HepG2 (cell line): ENCODE measurements at regions not wholly inside any gene's neighbourhood (a gene's known extent, or its start where the extent isn't known, plus 50 kb on each side); places are given as distances from the start of the nearest gene placed in this dataset.

Experiments
- ATAC-seq: fragments of 200-7000 bp; cut with Tn5 transposase; 3 replicates; pipeline ENCODE4 v1.9.1; 2020; ENCODE audit warnings: mild to moderate bottlenecking, moderate library complexity
- BruUV-seq: library from RNA; stranded (reverse); fragments of 400-500 nt; replicated peaks from 2 replicates; lab custom pipeline; 2021; lab: Mats Ljungman, UMichigan
- CTCF ChIA-PET: fragments of 300-600 bp; formaldehyde crosslinking; extraction: SDS; loops from one replicate; lab custom pipeline; 2021; ENCODE audit warnings: low total read pairs, inconsistent platforms, low intra/inter-chr PET ratio; lab: Yijun Ruan, JAX
- POLR2A ChIA-PET: fragments of 350-600 bp; sonication (Branson Sonifier 250); formaldehyde crosslinking; loops from one replicate; lab custom pipeline; 2020; ENCODE audit warnings: antibody characterized with exemption, inconsistent platforms; lab: Yijun Ruan, JAX
- DNase-seq: peaks from one replicate; pipeline ENCODE4 v3.0.0-alpha.2; 2015; ENCODE audit warnings: low spot score
- FAIRE-seq: peaks from 3 replicates; lab custom pipeline; 2011; peaks lifted over from hg19 to GRCh38; lab: Jason Lieb, UNC
- H2AFZ ChIP-seq: one replicate; pipeline ENCODE4 v1.6.1; 2011; ENCODE audit warnings: low read length, inconsistent platforms
- H3K27ac ChIP-seq: fragments of 300-600 bp; 3 replicates; pipeline ENCODE4 v1.8.0; 2011; ENCODE audit warnings: mixed run types, mild to moderate bottlenecking, mixed read lengths, low read length, inconsistent platforms; ENCODE audit not compliant: insufficient read depth; ENCODE audit errors: extremely low read length
- H3K27me3 ChIP-seq, 2 experiments: fragments of 200-600 bp in 1 of 2; 2 replicates in 1 of 2; 3 replicates in 1 of 2; pipeline versions ENCODE4 v1.6.0 to v1.8.0; 2011; ENCODE audit warnings: low read length in 2 of 2, mild to moderate bottlenecking in 2 of 2, moderate library complexity in 2 of 2, inconsistent platforms in 1 of 2; ENCODE audit not compliant: insufficient read depth in 2 of 2, control insufficient read depth in 1 of 2
- H3K36me3 ChIP-seq, 2 experiments: fragments of 200-600 bp in 1 of 2; replicated peaks in 1 of 2; 2 replicates in 1 of 2; 3 replicates in 1 of 2; pipeline versions ENCODE4 v1.5.1 to v1.8.0; 2011; ENCODE audit warnings: low read length in 2 of 2, inconsistent platforms in 1 of 2; ENCODE audit not compliant: insufficient read depth in 2 of 2, control insufficient read depth in 1 of 2
- H3K4me1 ChIP-seq: 2 replicates; pipeline ENCODE4 v1.5.1; 2012; ENCODE audit warnings: low read length, inconsistent platforms; ENCODE audit not compliant: insufficient read depth
- H3K4me2 ChIP-seq: 2 replicates; pipeline ENCODE4 v1.6.0; 2011; ENCODE audit warnings: low read depth, low read length, inconsistent platforms
- H3K4me3 ChIP-seq, 3 experiments: fragments of 200-600 bp in 1 of 3; sonication (generic), shearing (Covaris generic) in 1 of 3; replicated peaks in 1 of 3; 2 replicates each; pipeline ENCODE4 v1.5.1; 2011 to 2016; ENCODE audit warnings: low read length in 3 of 3, inconsistent platforms in 2 of 3, low read depth in 2 of 3, mild to moderate bottlenecking in 2 of 3, control low read depth in 1 of 3, mixed read lengths in 1 of 3; ENCODE audit not compliant: insufficient read depth in 1 of 3
- H3K79me2 ChIP-seq: one replicate; pipeline ENCODE4 v1.6.1; 2011; ENCODE audit warnings: low read length, inconsistent platforms; ENCODE audit not compliant: insufficient read depth
- H3K9ac ChIP-seq: 2 replicates; pipeline ENCODE4 v1.6.0; 2011; ENCODE audit warnings: mild to moderate bottlenecking, low read depth, low read length, inconsistent platforms; ENCODE audit not compliant: insufficient read depth
- H3K9me3 ChIP-seq: 2 replicates; pipeline ENCODE4 v1.5.1; 2012; ENCODE audit warnings: mild to moderate bottlenecking, low read length
- H4K20me1 ChIP-seq: 2 replicates; pipeline ENCODE4 v1.6.0; 2011; ENCODE audit warnings: inconsistent platforms, mild to moderate bottlenecking, low read length, moderate library complexity; ENCODE audit not compliant: insufficient read depth
- AKAP8 ChIP-seq: sonication (generic); formaldehyde crosslinking; IDR thresholded peaks from 2 replicates; pipeline ENCODE4 v1.5.1; 2020; ENCODE audit warnings: mild to moderate bottlenecking, missing genetic modification reagents
- DR1 ChIP-seq: sonication (generic); formaldehyde crosslinking; IDR thresholded peaks from 2 replicates; pipeline ENCODE4 v1.8.0; 2021; ENCODE audit warnings: mild to moderate bottlenecking, missing genetic modification reagents, inconsistent platforms
- EZH2 ChIP-seq: conservative IDR thresholded peaks from 2 replicates; pipeline ENCODE4 v1.6.1; 2012; ENCODE audit warnings: mild to moderate bottlenecking, low read depth, low read length, moderate library complexity
- SIX4 ChIP-seq: sonication (generic); formaldehyde crosslinking; IDR thresholded peaks from 2 replicates; pipeline ENCODE4 v1.4.0; 2020; ENCODE audit warnings: missing genetic modification reagents
- SMAD1 ChIP-seq: sonication (generic); formaldehyde crosslinking; IDR thresholded peaks from 2 replicates; pipeline ENCODE4 v1.4.0; 2020; ENCODE audit warnings: missing genetic modification reagents, low read depth, mild to moderate bottlenecking, borderline replicate concordance
- SNRNP70 ChIP-seq: fragments of 200-400 bp; formaldehyde crosslinking; IDR thresholded peaks from 2 replicates; pipeline ENCODE4 v1.6.1; 2017; ENCODE audit warnings: mild to moderate bottlenecking, low read depth, low read length, moderate library complexity
- ZFYVE20 ChIP-seq: sonication (generic); formaldehyde crosslinking; IDR thresholded peaks from 2 replicates; pipeline ENCODE4 v1.8.0; 2023; ENCODE audit warnings: low read depth, mild to moderate bottlenecking, moderate library complexity, missing genetic modification reagents, borderline replicate concordance
- ZNF749 ChIP-seq: sonication (generic); formaldehyde crosslinking; IDR thresholded peaks from 2 replicates; pipeline ENCODE4 v1.8.0; 2022; ENCODE audit warnings: mild to moderate bottlenecking, missing genetic modification reagents, moderate library complexity, borderline replicate concordance
- ZNF891 ChIP-seq: sonication (generic); formaldehyde crosslinking; IDR thresholded peaks from 2 replicates; pipeline ENCODE4 v1.5.0; 2020; ENCODE audit warnings: mild to moderate bottlenecking, missing genetic modification reagents
- WGBS: methylation state at CpG from one replicate; pipeline ENCODE4 v1.1.6; 2017; ENCODE audit warnings: low lambda C conversion rate; 5-methylcytosine and 5-hydroxymethylcytosine counted together
- in situ Hi-C: cut with HindIII; loops from 2 replicates; pipeline ENCODE4 v1.10.0; 2017; ENCODE audit warnings: low pct_unique_long_range_greater_than_20kb; ENCODE audit not compliant: extremely low pct_ligation_motif_present
- intact Hi-C: fragments of 100-400 bp; cut with micrococcal nuclease; formaldehyde crosslinking; loops from one replicate; pipeline ENCODE4 v1.10.0; 2022; ENCODE audit not compliant: unreplicated experiment
- TF ChIP-seq, protein P1 (sequence below): sonication (generic); formaldehyde crosslinking; IDR thresholded peaks from 2 replicates; pipeline ENCODE4 v1.4.0; 2020; ENCODE audit warnings: missing genetic modification reagents
- TF ChIP-seq, protein P2 (sequence below): sonication (generic); formaldehyde crosslinking; IDR thresholded peaks from 2 replicates; pipeline ENCODE4 v1.4.0; 2020; ENCODE audit warnings: missing genetic modification reagents
- TF ChIP-seq, protein P3 (sequence below): sonication (generic); formaldehyde crosslinking; IDR thresholded peaks from 2 replicates; pipeline ENCODE4 v1.5.0; 2020; ENCODE audit warnings: mild to moderate bottlenecking, missing genetic modification reagents
- TF ChIP-seq, protein P4 (sequence below): sonication (generic); formaldehyde crosslinking; IDR thresholded peaks from 2 replicates; pipeline ENCODE4 v1.8.0; 2022; ENCODE audit warnings: mild to moderate bottlenecking, missing genetic modification reagents

DNA sequence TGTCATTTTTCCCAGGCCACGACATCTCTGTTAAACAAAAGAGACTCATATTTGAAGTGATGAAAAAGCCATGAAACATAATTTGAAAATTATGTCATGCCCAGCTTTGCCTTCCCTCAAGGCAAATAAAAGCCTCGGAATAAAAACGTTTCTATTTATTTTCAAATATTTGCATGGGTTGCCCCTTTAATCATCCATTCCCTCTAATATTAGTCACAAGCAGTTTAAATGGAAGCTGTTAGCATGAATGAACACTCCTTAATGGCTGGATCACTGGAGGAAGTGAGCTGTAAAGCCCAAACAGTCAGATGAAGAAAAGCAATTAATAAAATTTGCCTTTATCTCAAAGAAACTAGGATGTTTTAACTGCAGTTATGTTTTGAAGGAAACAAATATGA lies 69.3 kb upstream of the STMND1 start:
- Histone ChIP-seq H3K36me3 (no peaks in the 10 kb centered on the region), H3K4me1 (0 out of 2 replicates have a peak, but pooled peaks cover 7% of the 10 kb centered on the region), H3K4me2 (no peak overlapping the region), H3K9ac (no peak overlapping the region), H3K4me3 (no peak overlapping the region), H2AFZ (no peak overlapping the region), H3K9me3 (no peaks in the 10 kb centered on the region), H3K27ac (no peak overlapping the region), H3K79me2 (no peaks in the 10 kb centered on the region), H4K20me1 (no peaks in the 10 kb centered on the region), H3K27me3 (peaks cover 0 to 3% of the 10 kb centered on the region in 2 experiments; a peak in 2 of 5 replicates)
- ChIA-PET CTCF (no interaction called here), POLR2A (no interaction called here)
- in situ Hi-C loops: no loop called here
- DNase-seq: no peak
- intact Hi-C loops: no loop called here
- no peak for FAIRE-seq
- ATAC-seq: no peak
- BruUV-seq: no TSS peak
- WGBS: 22% methylated on average over 3 of the region's 3 CpGs
- TF ChIP-seq EZH2: no peak
- TF ChIP-seq ZNF749: no peak
- TF ChIP-seq DR1 (CRISPR knock-in tag): no peak
- no peak for TF ChIP-seq SNRNP70
- TF ChIP-seq SIX4 (CRISPR knock-in tag): no peak
- TF ChIP-seq, protein P1, sequence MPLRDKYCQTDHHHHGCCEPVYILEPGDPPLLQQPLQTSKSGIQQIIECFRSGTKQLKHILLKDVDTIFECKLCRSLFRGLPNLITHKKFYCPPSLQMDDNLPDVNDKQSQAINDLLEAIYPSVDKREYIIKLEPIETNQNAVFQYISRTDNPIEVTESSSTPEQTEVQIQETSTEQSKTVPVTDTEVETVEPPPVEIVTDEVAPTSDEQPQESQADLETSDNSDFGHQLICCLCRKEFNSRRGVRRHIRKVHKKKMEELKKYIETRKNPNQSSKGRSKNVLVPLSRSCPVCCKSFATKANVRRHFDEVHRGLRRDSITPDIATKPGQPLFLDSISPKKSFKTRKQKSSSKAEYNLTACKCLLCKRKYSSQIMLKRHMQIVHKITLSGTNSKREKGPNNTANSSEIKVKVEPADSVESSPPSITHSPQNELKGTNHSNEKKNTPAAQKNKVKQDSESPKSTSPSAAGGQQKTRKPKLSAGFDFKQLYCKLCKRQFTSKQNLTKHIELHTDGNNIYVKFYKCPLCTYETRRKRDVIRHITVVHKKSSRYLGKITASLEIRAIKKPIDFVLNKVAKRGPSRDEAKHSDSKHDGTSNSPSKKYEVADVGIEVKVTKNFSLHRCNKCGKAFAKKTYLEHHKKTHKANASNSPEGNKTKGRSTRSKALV (CRISPR knock-in tag): no peak
- no peak for TF ChIP-seq ZNF891
- no peak for TF ChIP-seq AKAP8 (CRISPR knock-in tag)

DNA sequence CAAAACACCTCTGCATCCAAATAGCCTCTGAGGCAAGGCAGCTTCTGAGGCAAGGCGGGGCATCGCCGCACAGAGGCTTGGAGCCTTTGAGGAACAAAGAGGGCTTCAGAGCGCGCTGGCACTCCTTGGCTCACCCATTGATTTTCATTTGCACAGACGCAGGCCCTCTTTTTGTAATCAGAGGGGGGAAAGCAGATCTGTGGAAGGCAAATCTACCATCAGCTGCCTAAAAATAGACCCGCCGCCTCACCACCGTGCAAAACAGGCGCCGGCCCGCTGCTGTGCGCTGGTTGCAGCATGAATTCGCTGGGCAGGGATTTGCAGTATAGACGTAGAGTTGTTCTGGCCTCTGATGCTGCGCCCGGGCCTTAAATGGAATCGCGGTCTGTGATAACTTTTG lies 69.9 kb upstream of the STMND1 start:
- no peak for ATAC-seq
- H3K36me3 ChIP-seq: no peaks in the 10 kb centered on the region
- FAIRE-seq: no peak
- H3K4me3 ChIP-seq: no peak overlapping the region
- no peak overlapping the region for H3K4me2 ChIP-seq
- BruUV-seq: no TSS peak
- in situ Hi-C loops: no loop called here
- H3K9ac ChIP-seq: no peak overlapping the region
- peaks cover 0 to 3% of the 10 kb centered on the region in 2 experiments; a peak in 2 of 5 replicates for H3K27me3 ChIP-seq
- POLR2A ChIA-PET: no interaction called here
- no peaks in the 10 kb centered on the region for H3K9me3 ChIP-seq
- CTCF ChIA-PET: no interaction called here
- 74% methylated on average over 19 of the region's 19 CpGs for WGBS
- H2AFZ ChIP-seq: no peak overlapping the region
- intact Hi-C loops: no loop called here
- H3K27ac ChIP-seq: no peak overlapping the region
- H4K20me1 ChIP-seq: no peaks in the 10 kb centered on the region
- no peaks in the 10 kb centered on the region for H3K79me2 ChIP-seq
- DNase-seq: no peak
- 0 out of 2 replicates have a peak, but pooled peaks cover 7% of the 10 kb centered on the region for H3K4me1 ChIP-seq
- TF ChIP-seq, protein P2, sequence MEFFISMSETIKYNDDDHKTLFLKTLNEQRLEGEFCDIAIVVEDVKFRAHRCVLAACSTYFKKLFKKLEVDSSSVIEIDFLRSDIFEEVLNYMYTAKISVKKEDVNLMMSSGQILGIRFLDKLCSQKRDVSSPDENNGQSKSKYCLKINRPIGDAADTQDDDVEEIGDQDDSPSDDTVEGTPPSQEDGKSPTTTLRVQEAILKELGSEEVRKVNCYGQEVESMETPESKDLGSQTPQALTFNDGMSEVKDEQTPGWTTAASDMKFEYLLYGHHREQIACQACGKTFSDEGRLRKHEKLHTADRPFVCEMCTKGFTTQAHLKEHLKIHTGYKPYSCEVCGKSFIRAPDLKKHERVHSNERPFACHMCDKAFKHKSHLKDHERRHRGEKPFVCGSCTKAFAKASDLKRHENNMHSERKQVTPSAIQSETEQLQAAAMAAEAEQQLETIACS: no peak
- TF ChIP-seq, protein P3, sequence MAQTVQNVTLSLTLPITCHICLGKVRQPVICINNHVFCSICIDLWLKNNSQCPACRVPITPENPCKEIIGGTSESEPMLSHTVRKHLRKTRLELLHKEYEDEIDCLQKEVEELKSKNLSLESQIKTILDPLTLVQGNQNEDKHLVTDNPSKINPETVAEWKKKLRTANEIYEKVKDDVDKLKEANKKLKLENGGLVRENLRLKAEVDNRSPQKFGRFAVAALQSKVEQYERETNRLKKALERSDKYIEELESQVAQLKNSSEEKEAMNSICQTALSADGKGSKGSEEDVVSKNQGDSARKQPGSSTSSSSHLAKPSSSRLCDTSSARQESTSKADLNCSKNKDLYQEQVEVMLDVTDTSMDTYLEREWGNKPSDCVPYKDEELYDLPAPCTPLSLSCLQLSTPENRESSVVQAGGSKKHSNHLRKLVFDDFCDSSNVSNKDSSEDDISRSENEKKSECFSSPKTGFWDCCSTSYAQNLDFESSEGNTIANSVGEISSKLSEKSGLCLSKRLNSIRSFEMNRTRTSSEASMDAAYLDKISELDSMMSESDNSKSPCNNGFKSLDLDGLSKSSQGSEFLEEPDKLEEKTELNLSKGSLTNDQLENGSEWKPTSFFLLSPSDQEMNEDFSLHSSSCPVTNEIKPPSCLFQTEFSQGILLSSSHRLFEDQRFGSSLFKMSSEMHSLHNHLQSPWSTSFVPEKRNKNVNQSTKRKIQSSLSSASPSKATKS: no peak
- TF ChIP-seq, protein P4, sequence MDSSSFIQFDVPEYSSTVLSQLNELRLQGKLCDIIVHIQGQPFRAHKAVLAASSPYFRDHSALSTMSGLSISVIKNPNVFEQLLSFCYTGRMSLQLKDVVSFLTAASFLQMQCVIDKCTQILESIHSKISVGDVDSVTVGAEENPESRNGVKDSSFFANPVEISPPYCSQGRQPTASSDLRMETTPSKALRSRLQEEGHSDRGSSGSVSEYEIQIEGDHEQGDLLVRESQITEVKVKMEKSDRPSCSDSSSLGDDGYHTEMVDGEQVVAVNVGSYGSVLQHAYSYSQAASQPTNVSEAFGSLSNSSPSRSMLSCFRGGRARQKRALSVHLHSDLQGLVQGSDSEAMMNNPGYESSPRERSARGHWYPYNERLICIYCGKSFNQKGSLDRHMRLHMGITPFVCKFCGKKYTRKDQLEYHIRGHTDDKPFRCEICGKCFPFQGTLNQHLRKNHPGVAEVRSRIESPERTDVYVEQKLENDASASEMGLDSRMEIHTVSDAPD (CRISPR knock-in tag): no peak
- TF ChIP-seq ZFYVE20 (CRISPR knock-in tag): no peak
- no peak for TF ChIP-seq SMAD1
